ENCODE measurements at regions not wholly inside any gene's neighbourhood (a gene's known extent, or its start where the extent isn't known, plus 50 kb on each side); places are given as distances from the start of the nearest gene placed in this dataset.
"Not testable (repeated sequence)": the region's sequence is repeated elsewhere in the genome, so short reads cannot be mapped to it uniquely, and the experiment has no call there.

- no peak for DNase-seq
Measured at GRCh38 chr1:96376846-96377245, 344.7 kb upstream of the PTBP2 start.

GRCh38 chr1:96384611-96385010, 337.0 kb upstream of the PTBP2 start:
- DNase-seq, result no peak

- DNase-seq, result no peak
Measured at GRCh38 chr1:96387785-96388184, 333.8 kb upstream of the PTBP2 start.

- peak; percentile 60 for DNase-seq
Measured at GRCh38 chr1:96388421-96389310, 332.9 kb upstream of the PTBP2 start.

GRCh38 chr1:96400089-96400488, 321.5 kb upstream of the PTBP2 start:
- DNase-seq, result no peak

- no peak for DNase-seq
Measured at GRCh38 chr1:96409087-96409486, 312.5 kb upstream of the PTBP2 start.

GRCh38 chr1:96409689-96410088, 311.9 kb upstream of the PTBP2 start:
- no peak for DNase-seq

GRCh38 chr1:96411006-96411405, 310.6 kb upstream of the PTBP2 start:
- no peak for DNase-seq

- DNase-seq, result no peak
Measured at GRCh38 chr1:96414598-96414997, 307.0 kb upstream of the PTBP2 start.

GRCh38 chr1:96416111-96416595, 305.4 kb upstream of the PTBP2 start:
- peak; percentile 98 for DNase-seq

- no peak for DNase-seq
Measured at GRCh38 chr1:96416701-96417444, 304.7 kb upstream of the PTBP2 start.

- no peak for DNase-seq
Measured at GRCh38 chr1:96418969-96419368, 302.6 kb upstream of the PTBP2 start.

- DNase-seq, result peak; percentile 36
Measured at GRCh38 chr1:96424877-96425276, 296.7 kb upstream of the PTBP2 start.

GRCh38 chr1:96425382-96426129, 296.0 kb upstream of the PTBP2 start:
- no peak for DNase-seq

GRCh38 chr1:96427616-96428015, 294.0 kb upstream of the PTBP2 start:
- DNase-seq, result no peak

GRCh38 chr1:96445302-96445701, 276.3 kb upstream of the PTBP2 start:
- DNase-seq, result peak; percentile 10

- DNase-seq, result no peak
Measured at GRCh38 chr1:96464066-96464465, 257.5 kb upstream of the PTBP2 start.

GRCh38 chr1:96464522-96464921, 257.1 kb upstream of the PTBP2 start:
- no peak for DNase-seq

GRCh38 chr1:96464991-96465390, 256.6 kb upstream of the PTBP2 start:
- DNase-seq, result no peak

GRCh38 chr1:96465441-96465840, 256.1 kb upstream of the PTBP2 start:
- DNase-seq, result peak; percentile 62

- no peak for DNase-seq
Measured at GRCh38 chr1:96466842-96467241, 254.7 kb upstream of the PTBP2 start.

- not testable (repeated sequence) for DNase-seq
Measured at GRCh38 chr1:96469726-96470125, 251.9 kb upstream of the PTBP2 start.

- peak; percentile 62 for DNase-seq
Measured at GRCh38 chr1:96472471-96472870, 249.1 kb upstream of the PTBP2 start.

All from fibroblast of skin of scalp (primary cell).